SK-N-MC (cell line): ENCODE measurements at regions not wholly inside any gene's neighbourhood (a gene's known extent, or its start where the extent isn't known, plus 50 kb on each side); places are given as distances from the start of the nearest gene placed in this dataset.

Experiments
- DNase-seq: peaks from one replicate; pipeline ENCODE4 v3.0.0-alpha.2; 2011; ENCODE audit warnings: low read depth, low spot score
- H3K27ac ChIP-seq: fragments of 200-600 bp; sonication (generic); 2 replicates; pipeline ENCODE4 v1.5.1; 2016; ENCODE audit warnings: mixed run types
- H3K36me3 ChIP-seq: fragments of 200-600 bp; sonication (generic); 2 replicates; pipeline ENCODE4 v1.6.1; 2017; ENCODE audit warnings: antibody characterized with exemption, low read length, mixed read lengths; ENCODE audit not compliant: insufficient read depth
- H3K4me3 ChIP-seq: fragments of 200-600 bp; sonication (generic); 2 replicates; pipeline ENCODE4 v1.5.1; 2016
- H3K9ac ChIP-seq: fragments of 200-600 bp; sonication (generic); 2 replicates; pipeline ENCODE4 v1.8.0; 2017; ENCODE audit warnings: mixed run types, mixed read lengths; ENCODE audit not compliant: insufficient read length
- H3K9me3 ChIP-seq: fragments of 200-600 bp; sonication (generic); 2 replicates; pipeline ENCODE4 v1.6.1; 2017; ENCODE audit warnings: low read depth, mild to moderate bottlenecking, antibody characterized with exemption, low read length, moderate library complexity, mixed read lengths
- EZH2 ChIP-seq: fragments of 200-600 bp; sonication (generic); IDR thresholded peaks from one replicate; pipeline ENCODE4 v1.6.1; 2017; ENCODE audit warnings: antibody characterized with exemption
- FOXP2 ChIP-seq: optimal IDR thresholded peaks from 2 replicates; pipeline ENCODE3; 2011; ENCODE audit warnings: mild to moderate bottlenecking, moderate library complexity; ENCODE audit not compliant: insufficient read depth; ENCODE audit errors: extremely low read length, control extremely low read depth
- POLR2AphosphoS5 ChIP-seq: IDR thresholded peaks from 2 replicates; pipeline ENCODE4 v1.6.1; 2012; ENCODE audit warnings: mild to moderate bottlenecking, low read depth, low read length, borderline replicate concordance

DNA sequence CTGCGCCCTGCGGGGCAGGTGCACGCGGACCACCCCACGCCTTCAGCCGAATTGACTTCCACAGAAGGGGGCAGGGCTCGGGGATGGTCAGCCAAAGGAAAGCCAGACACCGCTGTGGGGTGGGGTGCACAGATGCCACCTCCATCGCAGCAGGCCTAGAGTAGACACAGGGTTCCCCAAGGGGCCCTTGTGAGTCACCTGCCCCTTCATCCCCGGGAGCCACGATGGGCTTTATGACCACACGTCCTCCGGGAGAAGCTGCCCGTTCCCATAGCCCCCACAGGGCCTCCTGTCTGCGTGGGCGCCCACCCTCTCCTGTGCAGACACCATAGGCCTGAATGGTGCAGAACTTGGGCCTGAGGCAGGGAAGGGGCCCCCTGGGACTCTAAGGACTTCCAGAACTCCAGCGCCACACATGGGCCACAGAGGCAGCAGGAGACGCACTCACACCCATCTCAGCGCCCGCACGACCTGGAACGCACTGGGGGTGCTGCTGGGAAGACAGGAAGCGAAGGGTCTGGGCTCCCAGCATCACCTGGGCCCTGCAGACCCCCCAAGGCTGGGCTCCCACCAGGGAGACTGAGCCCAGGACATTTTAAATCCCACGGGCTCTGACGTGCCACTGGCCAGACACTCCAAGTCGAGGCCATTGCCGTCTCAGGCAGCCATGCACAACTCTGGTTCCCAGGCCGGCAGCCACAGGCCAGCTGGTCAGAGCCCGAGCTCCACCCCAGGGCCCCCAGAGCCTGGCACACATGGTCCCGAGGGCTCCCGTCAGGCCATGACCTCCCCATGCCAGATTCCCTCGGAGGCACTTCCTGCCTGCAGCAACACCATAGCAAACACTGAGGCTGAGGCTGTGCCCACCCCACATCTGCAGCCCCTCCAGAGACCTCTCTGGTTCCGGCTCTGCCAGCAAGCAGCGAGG, 134.2 kb downstream of the DLL1 start:
- Histone ChIP-seq H3K4me3 (no peak overlapping the region), H3K9ac (no peak overlapping the region), H3K27ac (no peak overlapping the region), H3K36me3 (no peaks in the 10 kb centered on the region), H3K9me3 (no peaks in the 10 kb centered on the region)
- no peak for DNase-seq
- TF ChIP-seq FOXP2: no peak

DNA sequence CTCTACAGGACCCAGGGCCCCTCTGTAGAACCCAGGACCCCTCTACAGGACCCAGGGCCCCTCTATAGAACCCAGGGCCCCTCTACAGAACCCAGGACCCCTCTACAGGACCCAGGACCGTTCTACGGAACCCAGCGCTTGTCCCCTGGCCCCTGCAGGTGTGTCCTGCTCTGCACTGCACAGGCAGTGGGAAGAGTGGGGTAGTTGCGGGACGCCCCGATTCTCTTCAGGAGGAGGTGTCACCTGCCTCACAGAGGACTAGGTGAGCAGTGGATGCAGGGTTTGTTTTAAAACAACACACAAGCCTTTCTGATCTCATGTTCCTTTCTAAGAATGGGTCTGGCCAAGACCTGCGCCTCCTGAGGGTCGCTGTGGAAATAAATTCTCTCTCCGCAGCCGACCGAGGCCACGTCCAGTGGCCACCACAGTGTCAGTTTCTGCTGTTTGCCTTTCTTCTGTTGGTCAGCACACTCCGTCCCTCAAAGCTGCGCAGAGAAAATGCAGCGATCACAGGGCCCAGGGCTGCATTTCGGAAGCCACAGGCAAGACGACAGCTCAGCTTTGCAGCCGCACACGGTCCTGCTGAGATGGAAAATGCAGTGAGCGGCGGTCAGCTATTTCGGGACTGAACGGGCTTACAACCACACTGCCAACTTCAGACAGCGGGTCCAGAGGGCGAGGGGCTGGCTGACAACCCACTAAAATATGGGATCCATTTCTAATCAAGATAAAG, 135.2 kb downstream of the DLL1 start:
- no peak for DNase-seq
- H3K4me3 ChIP-seq: no peak overlapping the region
- no peak overlapping the region for H3K27ac ChIP-seq
- H3K36me3 ChIP-seq: no peaks in the 10 kb centered on the region
- no peak overlapping the region for H3K9ac ChIP-seq
- H3K9me3 ChIP-seq: no peaks in the 10 kb centered on the region
- TF ChIP-seq EZH2 (no peak), POLR2AphosphoS5 (no peak), FOXP2 (no peak)

DNA sequence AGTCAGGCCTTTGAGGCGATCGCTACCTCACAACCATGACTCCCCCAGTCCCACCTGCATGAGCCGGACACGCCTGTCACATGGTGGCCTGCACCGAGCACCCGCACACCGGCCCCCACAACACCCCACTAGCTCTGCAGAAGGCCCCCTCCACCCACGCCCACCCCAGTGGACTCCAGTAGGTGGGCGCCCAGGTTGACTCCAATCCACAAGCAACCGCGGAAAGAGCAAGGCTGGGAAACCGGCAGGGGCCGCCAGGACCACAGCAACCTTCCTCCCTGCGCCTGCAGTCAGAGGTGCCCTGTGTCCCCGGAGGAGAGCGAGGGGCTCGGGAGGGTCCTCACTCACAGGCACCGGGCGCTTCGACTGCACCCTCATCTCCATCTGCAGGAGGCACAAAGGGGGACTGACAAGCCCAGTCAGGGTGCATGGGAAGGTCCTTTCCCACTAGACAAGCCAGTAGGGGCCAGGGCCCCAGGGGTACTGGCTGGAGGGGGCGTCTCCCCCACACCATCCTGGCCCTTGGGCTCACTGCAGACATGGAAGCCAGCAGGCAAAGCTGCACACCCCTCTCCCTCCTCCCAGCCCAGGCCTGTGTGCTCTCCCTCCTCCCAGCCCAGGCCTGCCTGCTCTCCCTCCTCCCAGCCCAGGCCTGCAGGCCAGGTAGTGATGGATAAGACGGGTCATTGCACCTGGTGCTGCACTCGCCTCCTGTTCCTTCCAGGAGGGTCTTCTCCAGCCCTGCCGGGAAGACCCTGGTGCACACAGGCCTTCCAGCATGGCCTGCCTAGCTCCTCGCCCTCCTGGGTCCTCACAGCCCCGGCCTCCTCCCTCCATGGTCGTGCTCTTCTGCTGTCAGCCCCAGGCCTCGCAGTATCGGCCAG, 137.2 kb downstream of the DLL1 start:
- Histone ChIP-seq H3K4me3 (no peak overlapping the region), H3K9ac (no peak overlapping the region), H3K9me3 (no peaks in the 10 kb centered on the region), H3K27ac (no peak overlapping the region), H3K36me3 (no peaks in the 10 kb centered on the region)
- no peak for TF ChIP-seq POLR2AphosphoS5
- no peak for TF ChIP-seq FOXP2
- TF ChIP-seq EZH2: no peak
- no peak for DNase-seq

- Histone ChIP-seq H3K9ac (no peak overlapping the region), H3K9me3 (no peaks in the 10 kb centered on the region), H3K27ac (no peak overlapping the region), H3K36me3 (no peaks in the 10 kb centered on the region), H3K4me3 (no peak overlapping the region)
- TF ChIP-seq EZH2 (no peak), FOXP2 (no peak), POLR2AphosphoS5 (no peak)
- DNase-seq: no peak
These were observed 137.9 kb downstream of the DLL1 start for GRCh38 chr6:170152989-170153388.

GRCh38 chr6:170152124-170152926, 138.6 kb downstream of the DLL1 start:
- Histone ChIP-seq H3K27ac (peak overlapping the region; percentile 31), H3K4me3 (no peak overlapping the region), H3K36me3 (no peaks in the 10 kb centered on the region), H3K9ac (no peak overlapping the region), H3K9me3 (no peaks in the 10 kb centered on the region)
- TF ChIP-seq POLR2AphosphoS5 (no peak), EZH2 (no peak), FOXP2 (no peak)
- no peak for DNase-seq

GRCh38 chr6:170151804-170152123, 139.1 kb downstream of the DLL1 start:
- Histone ChIP-seq H3K9me3 (no peaks in the 10 kb centered on the region), H3K9ac (no peak overlapping the region), H3K36me3 (no peaks in the 10 kb centered on the region), H3K4me3 (no peak overlapping the region), H3K27ac (peak overlapping the region; percentile 31; the same call in 1 of the 2 replicates)
- TF ChIP-seq EZH2 (no peak), FOXP2 (no peak), POLR2AphosphoS5 (no peak)
- no peak for DNase-seq

DNA sequence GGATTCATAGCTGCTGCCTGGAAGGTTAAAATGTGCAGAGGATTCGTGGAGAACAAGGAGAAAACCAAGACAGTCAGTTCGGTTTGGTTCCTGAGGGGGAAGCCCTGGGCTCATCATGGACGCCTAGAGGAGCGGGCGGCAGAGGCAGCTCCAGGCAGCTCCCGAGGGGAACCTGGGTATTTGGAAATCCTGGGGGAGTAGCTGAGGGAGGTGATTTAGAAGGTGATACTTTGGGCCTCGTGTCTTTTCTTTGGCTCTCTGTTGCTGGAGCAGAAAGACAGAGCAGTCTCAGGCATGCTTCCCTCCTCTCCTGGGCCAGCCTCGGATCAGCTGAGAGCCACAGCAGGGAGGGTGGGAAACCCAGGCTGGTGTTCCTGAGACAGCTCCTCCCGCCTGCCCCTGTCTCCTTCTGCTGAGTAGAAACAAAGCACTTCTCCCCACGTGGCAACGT, 139.5 kb downstream of the DLL1 start:
- no peaks in the 10 kb centered on the region for H3K9me3 ChIP-seq
- H3K4me3 ChIP-seq: no peak overlapping the region
- H3K36me3 ChIP-seq: no peaks in the 10 kb centered on the region
- DNase-seq: no peak
- H3K9ac ChIP-seq: no peak overlapping the region
- H3K27ac ChIP-seq: no peak overlapping the region
- no peak for TF ChIP-seq EZH2
- no peak for TF ChIP-seq FOXP2
- no peak for TF ChIP-seq POLR2AphosphoS5

DNA sequence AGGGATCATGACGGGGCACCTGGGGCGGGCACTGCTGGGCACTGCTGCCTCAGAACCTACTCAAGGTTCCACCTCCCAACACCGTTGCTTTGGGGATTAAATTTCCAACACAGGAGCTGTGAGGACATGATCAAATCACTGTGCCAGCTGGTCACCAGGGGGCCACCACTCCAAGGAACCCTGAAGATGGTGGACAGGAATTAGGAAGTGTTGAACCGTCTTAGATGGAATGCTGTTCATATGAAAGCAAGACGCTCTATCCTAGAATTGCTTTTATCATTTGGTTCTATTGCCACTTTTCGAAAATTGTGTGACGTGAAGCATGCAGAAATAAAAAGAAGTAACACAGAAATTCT, 140.3 kb downstream of the DLL1 start:
- H3K36me3 ChIP-seq: no peaks in the 10 kb centered on the region
- TF ChIP-seq POLR2AphosphoS5 (no peak), FOXP2 (no peak), EZH2 (no peak)
- no peak overlapping the region for H3K4me3 ChIP-seq
- H3K27ac ChIP-seq: no peak overlapping the region
- no peak overlapping the region for H3K9ac ChIP-seq
- H3K9me3 ChIP-seq: no peaks in the 10 kb centered on the region
- no peak for DNase-seq
